ENCODE measurements at regions not wholly inside any gene's neighbourhood (a gene's known extent, or its start where the extent isn't known, plus 50 kb on each side); places are given as distances from the start of the nearest gene placed in this dataset.
A peak's percentile ranks its signal among the peaks of the same experiment; 100 is the strongest.
"Not testable (repeated sequence)": the region's sequence is repeated elsewhere in the genome, so short reads cannot be mapped to it uniquely, and the experiment has no call there.

DNA sequence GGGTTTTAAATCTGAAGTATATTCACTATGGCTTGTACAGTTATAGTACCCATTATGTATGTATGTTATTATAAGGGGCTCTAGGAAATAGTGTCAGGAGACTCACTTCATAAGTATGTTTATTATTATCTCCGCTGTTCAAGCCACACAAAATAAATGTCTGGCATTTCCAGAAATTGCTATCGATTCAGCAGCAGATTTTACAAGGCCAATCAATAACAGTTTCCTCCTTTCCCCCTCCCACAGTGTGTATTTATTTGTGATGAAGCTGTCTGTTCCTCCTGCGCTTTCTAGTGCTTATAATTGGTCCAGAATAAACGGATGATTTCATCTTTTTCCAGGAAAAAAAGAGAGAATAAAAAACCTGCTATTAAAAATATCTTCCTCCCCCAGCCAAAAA is 134.2 kb upstream of the LPP start:
- no peaks in the 10 kb centered on the region for H3K36me3 ChIP-seq
- peaks cover 2 to 4% of the 10 kb centered on the region in 2 donors for H3K4me1 ChIP-seq

DNA sequence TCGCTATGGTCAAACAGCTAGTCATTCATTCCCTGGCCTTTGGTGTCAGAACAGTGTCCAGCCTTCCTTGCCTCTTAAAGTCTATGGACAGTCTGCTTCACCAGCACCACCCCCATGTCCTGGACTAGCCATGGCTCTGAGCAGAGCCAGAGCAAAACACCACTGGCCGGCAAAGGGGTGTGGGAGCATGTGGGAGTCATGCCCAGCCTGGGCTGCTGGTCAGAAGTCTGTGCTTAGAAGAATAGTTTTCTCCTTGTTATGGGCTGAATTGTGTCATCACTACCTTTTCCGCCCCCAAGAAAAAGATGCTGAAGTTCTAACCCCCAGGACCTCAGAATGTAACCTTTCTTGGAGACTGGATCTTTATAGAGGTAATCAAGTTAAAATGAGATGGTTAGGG is 132.9 kb upstream of the LPP start:
- intact Hi-C loops (cut with DNase I) = no loop called here
- Histone ChIP-seq H3K4me1 (peaks cover 2 to 4% of the 10 kb centered on the region in 2 donors), H3K36me3 (no peaks in the 10 kb centered on the region), H3K27ac (peak overlapping the region in 1 of 2 donors; percentile 55), H3K4me3 (no peak overlapping the region), H3K27me3 (no peaks in the 10 kb centered on the region), H3K9me3 (no peaks in the 10 kb centered on the region)
- DNase-seq (ENCODE audit: low spot score in 2 of 2) = no peak
- TF ChIP-seq, protein P1, sequence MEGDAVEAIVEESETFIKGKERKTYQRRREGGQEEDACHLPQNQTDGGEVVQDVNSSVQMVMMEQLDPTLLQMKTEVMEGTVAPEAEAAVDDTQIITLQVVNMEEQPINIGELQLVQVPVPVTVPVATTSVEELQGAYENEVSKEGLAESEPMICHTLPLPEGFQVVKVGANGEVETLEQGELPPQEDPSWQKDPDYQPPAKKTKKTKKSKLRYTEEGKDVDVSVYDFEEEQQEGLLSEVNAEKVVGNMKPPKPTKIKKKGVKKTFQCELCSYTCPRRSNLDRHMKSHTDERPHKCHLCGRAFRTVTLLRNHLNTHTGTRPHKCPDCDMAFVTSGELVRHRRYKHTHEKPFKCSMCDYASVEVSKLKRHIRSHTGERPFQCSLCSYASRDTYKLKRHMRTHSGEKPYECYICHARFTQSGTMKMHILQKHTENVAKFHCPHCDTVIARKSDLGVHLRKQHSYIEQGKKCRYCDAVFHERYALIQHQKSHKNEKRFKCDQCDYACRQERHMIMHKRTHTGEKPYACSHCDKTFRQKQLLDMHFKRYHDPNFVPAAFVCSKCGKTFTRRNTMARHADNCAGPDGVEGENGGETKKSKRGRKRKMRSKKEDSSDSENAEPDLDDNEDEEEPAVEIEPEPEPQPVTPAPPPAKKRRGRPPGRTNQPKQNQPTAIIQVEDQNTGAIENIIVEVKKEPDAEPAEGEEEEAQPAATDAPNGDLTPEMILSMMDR (IDR thresholded peaks at IDR 0.05) = no peak

More for the DNA sequence above, 134.2 kb upstream of the LPP start:
- TF ChIP-seq, protein P1 (IDR thresholded peaks at IDR 0.05) = no peak
- no peaks in the 10 kb centered on the region for H3K9me3 ChIP-seq
- intact Hi-C loops (cut with DNase I) = no loop called here
- no peaks in the 10 kb centered on the region for H3K27me3 ChIP-seq
- DNase-seq (ENCODE audit: low spot score in 2 of 2) = no peak
- H3K27ac ChIP-seq = no peak overlapping the region
- no peak overlapping the region for H3K4me3 ChIP-seq

DNA sequence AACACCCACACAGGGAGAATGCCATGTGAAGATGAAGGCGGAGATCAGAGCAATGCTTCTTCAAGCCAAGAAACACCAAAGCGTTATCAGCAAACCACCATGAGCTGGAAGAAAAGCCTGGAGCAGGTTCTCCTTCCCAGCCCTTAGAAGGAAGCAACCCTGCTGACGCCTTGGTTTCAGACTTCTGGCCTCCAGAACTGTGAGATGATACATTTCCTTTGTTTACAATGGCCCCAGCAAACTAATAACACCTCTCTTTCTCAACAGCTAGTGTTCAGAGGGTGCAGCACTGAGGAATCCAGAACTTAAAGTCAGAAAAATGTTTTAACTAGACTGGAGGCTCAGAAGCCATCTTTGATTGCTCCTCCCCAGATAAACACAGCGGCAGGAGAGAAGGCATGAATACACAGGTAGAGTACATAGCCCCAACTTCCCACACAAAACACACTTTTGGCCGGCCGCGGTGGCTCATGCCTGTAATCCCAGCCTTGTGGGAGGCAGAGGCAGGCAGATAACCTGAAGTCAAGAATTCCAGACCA is 132.4 kb upstream of the LPP start:
- no peak for DNase-seq (ENCODE audit: low spot score in 2 of 2)
- Histone ChIP-seq H3K4me1 (peaks cover 2 to 4% of the 10 kb centered on the region in 2 donors), H3K4me3 (no peak overlapping the region), H3K27me3 (no peaks in the 10 kb centered on the region), H3K27ac (peak overlapping the region in 1 of 2 donors; percentile 55), H3K36me3 (no peaks in the 10 kb centered on the region), H3K9me3 (no peaks in the 10 kb centered on the region)
- intact Hi-C loops (cut with DNase I) = no loop called here
- TF ChIP-seq, protein P1 (IDR thresholded peaks at IDR 0.05) = no peak

DNA sequence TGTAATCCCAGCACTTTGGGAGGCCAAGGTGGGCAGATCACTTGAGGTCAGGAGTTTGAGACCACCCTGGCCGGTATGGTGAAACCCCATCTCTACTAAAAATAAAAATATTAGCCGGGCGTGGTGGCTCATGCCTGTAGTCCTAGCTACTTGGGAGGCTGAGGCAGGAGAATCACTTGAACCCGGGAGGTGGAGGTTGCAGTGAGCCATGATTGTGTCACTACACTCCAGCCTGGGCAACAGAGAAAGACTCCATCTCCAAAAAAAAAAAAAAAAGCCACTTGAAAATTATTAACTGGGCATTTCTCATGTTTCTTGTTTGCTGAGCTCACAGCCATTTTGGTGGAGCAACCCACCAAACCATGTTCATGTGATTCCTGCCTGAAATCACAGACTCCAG is 131.1 kb upstream of the LPP start:
- H3K4me3 ChIP-seq; H3K27ac ChIP-seq; H3K9me3 ChIP-seq; DNase-seq (ENCODE audit: low spot score in 2 of 2); H3K27me3 ChIP-seq; H3K36me3 ChIP-seq; intact Hi-C loops (cut with DNase I); H3K4me1 ChIP-seq: not testable (repeated sequence)

DNA sequence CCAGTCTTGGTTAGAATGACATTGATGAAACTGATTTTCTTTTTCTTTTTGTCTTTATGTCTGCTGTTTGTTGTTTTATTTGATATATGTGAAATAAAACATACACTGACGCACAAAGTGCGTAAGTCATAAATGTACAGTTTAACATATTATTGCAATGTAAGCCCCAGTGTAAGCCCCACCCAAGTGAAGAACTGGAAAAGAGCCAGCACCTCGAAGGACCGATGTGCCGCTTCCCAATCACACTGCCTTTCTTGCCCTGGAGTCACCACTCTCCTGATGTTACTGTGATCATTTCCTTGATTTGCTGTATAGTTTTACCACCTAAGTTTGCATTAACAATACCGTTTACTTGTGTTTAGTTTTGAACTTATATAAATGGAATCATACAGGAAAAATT is 128.4 kb upstream of the LPP start:
- intact Hi-C loops (cut with DNase I) = no loop called here
- no peaks in the 10 kb centered on the region for H3K27me3 ChIP-seq
- no peak overlapping the region for H3K27ac ChIP-seq
- DNase-seq (ENCODE audit: low spot score in 2 of 2) = no peak
- H3K9me3 ChIP-seq = no peaks in the 10 kb centered on the region
- TF ChIP-seq, protein P1 (IDR thresholded peaks at IDR 0.05) = no peak
- peaks cover 2 to 4% of the 10 kb centered on the region in 2 donors for H3K4me1 ChIP-seq
- H3K4me3 ChIP-seq = no peak overlapping the region
- no peaks in the 10 kb centered on the region for H3K36me3 ChIP-seq

DNA sequence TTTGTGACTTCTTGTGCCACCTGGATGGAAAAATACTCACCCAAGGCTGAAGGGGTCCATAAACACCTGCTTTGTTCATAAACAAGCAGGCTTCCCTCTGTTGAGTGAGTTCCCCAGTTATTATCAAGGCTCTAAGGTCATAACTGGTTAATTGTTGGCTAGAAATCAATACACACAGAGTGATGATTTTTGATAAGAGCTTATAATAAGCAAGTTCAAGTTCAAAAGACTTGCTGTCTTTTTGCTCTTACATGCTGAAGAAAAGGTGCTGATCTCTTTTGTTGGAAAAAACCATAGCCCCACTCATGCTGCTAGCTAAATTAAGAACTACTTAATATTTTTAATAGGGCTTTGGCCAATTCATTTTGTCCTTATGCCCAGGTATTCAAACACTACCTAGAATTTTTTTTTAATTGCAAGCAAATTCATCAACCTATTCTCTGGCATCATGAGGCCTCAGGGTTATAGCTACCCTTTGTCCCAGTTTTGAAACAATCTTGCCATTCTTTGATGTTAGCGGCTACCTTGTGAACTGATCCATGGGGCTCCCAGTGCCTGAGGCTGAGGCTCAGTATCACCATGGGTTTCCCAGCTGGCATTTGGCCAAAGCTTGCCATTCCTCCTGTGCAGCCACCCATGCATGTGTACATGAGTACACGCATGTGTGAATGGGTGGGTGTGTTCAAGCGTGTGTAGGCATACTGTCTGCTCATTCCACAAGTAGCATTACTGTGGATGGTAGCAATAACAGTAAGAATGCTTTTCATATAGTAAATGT is 127.6 kb upstream of the LPP start:
- H3K4me3 ChIP-seq = no peak overlapping the region
- intact Hi-C loops (cut with DNase I) = no loop called here
- no peaks in the 10 kb centered on the region for H3K27me3 ChIP-seq
- DNase-seq (ENCODE audit: low spot score in 2 of 2) = no peak
- no peak overlapping the region for H3K27ac ChIP-seq
- no peaks in the 10 kb centered on the region for H3K36me3 ChIP-seq
- TF ChIP-seq, protein P1 (IDR thresholded peaks at IDR 0.05) = no peak
- H3K9me3 ChIP-seq = no peaks in the 10 kb centered on the region
- peaks cover under 1 to 2% of the 10 kb centered on the region in 2 donors for H3K4me1 ChIP-seq

All from ascending aorta (tissue), 2 donors.